ENCODE measurements at regions not wholly inside any gene's neighbourhood (a gene's known extent, or its start where the extent isn't known, plus 50 kb on each side); places are given as distances from the start of the nearest gene placed in this dataset.

DNA sequence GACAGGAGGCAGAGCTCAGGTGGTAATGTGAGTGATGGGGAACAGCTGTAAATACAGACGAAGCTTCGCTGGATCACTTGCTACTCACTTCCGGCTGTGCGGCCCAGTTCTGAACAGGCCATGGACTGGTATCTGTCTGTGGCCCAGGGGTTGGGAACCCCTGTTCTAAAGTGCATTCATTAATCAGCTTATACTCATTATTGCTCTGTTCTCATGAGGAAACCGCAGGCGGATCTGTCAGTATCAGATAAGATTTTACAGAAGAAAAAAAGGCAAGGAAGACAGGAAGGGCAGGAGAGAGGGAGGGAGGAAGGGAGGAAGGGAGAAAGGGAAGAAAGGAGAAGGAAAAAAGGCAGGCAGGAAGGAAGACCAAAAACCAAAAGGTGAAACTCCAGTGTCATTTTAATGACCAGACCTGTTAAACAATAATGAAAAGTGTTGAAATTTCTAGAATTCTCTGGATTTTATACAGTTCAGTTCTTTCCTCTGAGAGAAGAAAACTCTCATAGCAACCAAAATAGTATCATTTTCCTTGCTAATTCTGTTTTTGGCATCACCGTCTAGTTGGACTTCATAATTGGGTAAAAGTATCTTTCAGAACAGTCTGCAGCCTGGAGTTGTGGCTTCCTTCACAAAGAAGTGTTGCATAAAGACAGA lies 128.0 kb upstream of the PROK2 start:
- no peak overlapping the region for H3K4me3 ChIP-seq
- TF ChIP-seq, protein P1, sequence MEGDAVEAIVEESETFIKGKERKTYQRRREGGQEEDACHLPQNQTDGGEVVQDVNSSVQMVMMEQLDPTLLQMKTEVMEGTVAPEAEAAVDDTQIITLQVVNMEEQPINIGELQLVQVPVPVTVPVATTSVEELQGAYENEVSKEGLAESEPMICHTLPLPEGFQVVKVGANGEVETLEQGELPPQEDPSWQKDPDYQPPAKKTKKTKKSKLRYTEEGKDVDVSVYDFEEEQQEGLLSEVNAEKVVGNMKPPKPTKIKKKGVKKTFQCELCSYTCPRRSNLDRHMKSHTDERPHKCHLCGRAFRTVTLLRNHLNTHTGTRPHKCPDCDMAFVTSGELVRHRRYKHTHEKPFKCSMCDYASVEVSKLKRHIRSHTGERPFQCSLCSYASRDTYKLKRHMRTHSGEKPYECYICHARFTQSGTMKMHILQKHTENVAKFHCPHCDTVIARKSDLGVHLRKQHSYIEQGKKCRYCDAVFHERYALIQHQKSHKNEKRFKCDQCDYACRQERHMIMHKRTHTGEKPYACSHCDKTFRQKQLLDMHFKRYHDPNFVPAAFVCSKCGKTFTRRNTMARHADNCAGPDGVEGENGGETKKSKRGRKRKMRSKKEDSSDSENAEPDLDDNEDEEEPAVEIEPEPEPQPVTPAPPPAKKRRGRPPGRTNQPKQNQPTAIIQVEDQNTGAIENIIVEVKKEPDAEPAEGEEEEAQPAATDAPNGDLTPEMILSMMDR (conservative IDR thresholded peaks at IDR 0.05): no peak
- TF ChIP-seq EZH2 (IDR thresholded peaks at IDR 0.05; ENCODE audit: low read depth): no peak
- no TSS peak for BruUV-seq (replicated peaks)
- no peaks in the 10 kb centered on the region for H3K9me2 ChIP-seq (ENCODE audit: insufficient read depth)
- H3K4me1 ChIP-seq (replicated peaks; ENCODE audit: insufficient read depth): no peaks in the 10 kb centered on the region
- no peaks in the 10 kb centered on the region for H4K20me1 ChIP-seq (ENCODE audit: insufficient read depth)
- ChIA-PET CTCF (no interaction called here), POLR2A (ENCODE audit: unreplicated experiment) (no interaction called here)
- H3K4me2 ChIP-seq: no peak overlapping the region
- H3K27ac ChIP-seq: no peak overlapping the region
- no peaks in the 10 kb centered on the region for H3K79me2 ChIP-seq (ENCODE audit: low read depth)
- no peak for DNase-seq
- no peaks in the 10 kb centered on the region for H3F3A ChIP-seq (ENCODE audit: insufficient read depth, low read depth)
- H3K27me3 ChIP-seq (ENCODE audit: insufficient read depth, low read depth): peaks cover 25% of the 10 kb centered on the region
- no peaks in the 10 kb centered on the region for H3K36me3 ChIP-seq (ENCODE audit: low read depth)
- H2AFZ ChIP-seq: no peak overlapping the region
- H3K9me3 ChIP-seq (ENCODE audit: insufficient read depth, low read depth): no peaks in the 10 kb centered on the region
- intact Hi-C loops (cut with micrococcal nuclease; ENCODE audit: unreplicated experiment): no loop called here

DNA sequence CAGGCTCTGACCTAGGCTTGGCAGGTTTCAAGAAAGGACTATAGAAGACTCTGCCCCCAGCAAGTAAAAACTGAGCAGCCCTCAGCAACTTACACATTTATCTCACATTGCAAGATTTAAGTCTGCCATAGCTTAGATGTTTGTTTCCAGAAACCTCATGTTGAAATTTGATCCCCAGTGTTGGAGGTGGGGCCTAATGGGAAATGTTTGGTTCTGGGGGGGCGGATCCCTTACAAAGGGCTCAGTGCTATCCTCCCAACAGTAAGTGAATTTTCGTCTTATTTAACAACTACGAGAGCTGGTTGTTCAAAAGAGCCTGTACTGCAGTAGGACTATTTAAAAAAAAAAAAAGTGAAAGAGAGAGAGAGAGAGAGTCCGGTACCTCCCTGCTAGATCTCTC lies 125.2 kb upstream of the PROK2 start:
- intact Hi-C loops (cut with micrococcal nuclease; ENCODE audit: unreplicated experiment): no loop called here
- ChIA-PET CTCF (interaction anchor here (0.6 kb wide), 1 partner anchor 1171 kb away, joined by 7 read pairs; no protein-coding TSS in a partner anchor), POLR2A (ENCODE audit: unreplicated experiment) (no interaction called here)
- no peaks in the 10 kb centered on the region for H3K36me3 ChIP-seq (ENCODE audit: low read depth)
- no peak overlapping the region for H3K4me3 ChIP-seq
- no peak overlapping the region for H3K4me2 ChIP-seq
- no peak overlapping the region for H2AFZ ChIP-seq
- no peaks in the 10 kb centered on the region for H3F3A ChIP-seq (ENCODE audit: insufficient read depth, low read depth)
- no peak overlapping the region for H3K27ac ChIP-seq
- no peaks in the 10 kb centered on the region for H4K20me1 ChIP-seq (ENCODE audit: insufficient read depth)
- H3K79me2 ChIP-seq (ENCODE audit: low read depth): no peaks in the 10 kb centered on the region
- BruUV-seq (replicated peaks): no TSS peak
- no peaks in the 10 kb centered on the region for H3K9me3 ChIP-seq (ENCODE audit: insufficient read depth, low read depth)
- no peaks in the 10 kb centered on the region for H3K4me1 ChIP-seq (replicated peaks; ENCODE audit: insufficient read depth)
- H3K27me3 ChIP-seq (ENCODE audit: insufficient read depth, low read depth): peaks cover 25% of the 10 kb centered on the region
- TF ChIP-seq, protein P1 (conservative IDR thresholded peaks at IDR 0.05): no peak
- TF ChIP-seq EZH2 (IDR thresholded peaks at IDR 0.05; ENCODE audit: low read depth): no peak
- no peak for DNase-seq
- H3K9me2 ChIP-seq (ENCODE audit: insufficient read depth): no peaks in the 10 kb centered on the region

DNA sequence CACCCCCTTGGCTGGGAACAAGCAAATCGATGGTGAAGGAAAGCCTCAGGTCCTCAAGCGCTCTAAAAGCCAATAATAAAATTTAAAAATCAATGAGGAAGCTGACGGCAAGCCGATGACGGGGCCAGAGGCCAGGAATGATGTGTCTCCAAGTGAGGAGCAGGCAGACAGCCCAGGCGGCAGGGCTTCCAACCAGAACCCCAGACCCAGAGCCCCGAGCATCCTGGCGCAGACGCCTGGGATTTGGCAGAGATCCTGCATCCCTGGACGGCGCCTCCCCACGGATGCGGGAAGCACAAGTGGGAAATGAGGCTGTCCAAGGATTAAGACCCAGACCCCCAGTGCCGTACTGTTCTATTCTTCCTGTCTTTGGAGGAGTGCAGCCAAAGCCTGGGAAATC lies 123.0 kb upstream of the PROK2 start:
- no peaks in the 10 kb centered on the region for H3K9me3 ChIP-seq (ENCODE audit: insufficient read depth, low read depth)
- H3K27me3 ChIP-seq (ENCODE audit: insufficient read depth, low read depth): peaks cover 25% of the 10 kb centered on the region
- H4K20me1 ChIP-seq (ENCODE audit: insufficient read depth): no peaks in the 10 kb centered on the region
- no TSS peak for BruUV-seq (replicated peaks)
- H3K4me2 ChIP-seq: no peak overlapping the region
- H3K4me1 ChIP-seq (replicated peaks; ENCODE audit: insufficient read depth): no peaks in the 10 kb centered on the region
- no peak overlapping the region for H3K4me3 ChIP-seq
- ChIA-PET CTCF (no interaction called here), POLR2A (ENCODE audit: unreplicated experiment) (no interaction called here)
- no peaks in the 10 kb centered on the region for H3K79me2 ChIP-seq (ENCODE audit: low read depth)
- H3K27ac ChIP-seq: no peak overlapping the region
- no peak overlapping the region for H2AFZ ChIP-seq
- intact Hi-C loops (cut with micrococcal nuclease; ENCODE audit: unreplicated experiment): no loop called here
- no peaks in the 10 kb centered on the region for H3K36me3 ChIP-seq (ENCODE audit: low read depth)
- H3K9me2 ChIP-seq (ENCODE audit: insufficient read depth): no peaks in the 10 kb centered on the region
- DNase-seq: no peak
- H3F3A ChIP-seq (ENCODE audit: insufficient read depth, low read depth): no peaks in the 10 kb centered on the region
- TF ChIP-seq, protein P1 (conservative IDR thresholded peaks at IDR 0.05): no peak
- no peak for TF ChIP-seq EZH2 (IDR thresholded peaks at IDR 0.05; ENCODE audit: low read depth)
